ENCODE measurements at regions not wholly inside any gene's neighbourhood (a gene's known extent, or its start where the extent isn't known, plus 50 kb on each side); places are given as distances from the start of the nearest gene placed in this dataset.

DNA sequence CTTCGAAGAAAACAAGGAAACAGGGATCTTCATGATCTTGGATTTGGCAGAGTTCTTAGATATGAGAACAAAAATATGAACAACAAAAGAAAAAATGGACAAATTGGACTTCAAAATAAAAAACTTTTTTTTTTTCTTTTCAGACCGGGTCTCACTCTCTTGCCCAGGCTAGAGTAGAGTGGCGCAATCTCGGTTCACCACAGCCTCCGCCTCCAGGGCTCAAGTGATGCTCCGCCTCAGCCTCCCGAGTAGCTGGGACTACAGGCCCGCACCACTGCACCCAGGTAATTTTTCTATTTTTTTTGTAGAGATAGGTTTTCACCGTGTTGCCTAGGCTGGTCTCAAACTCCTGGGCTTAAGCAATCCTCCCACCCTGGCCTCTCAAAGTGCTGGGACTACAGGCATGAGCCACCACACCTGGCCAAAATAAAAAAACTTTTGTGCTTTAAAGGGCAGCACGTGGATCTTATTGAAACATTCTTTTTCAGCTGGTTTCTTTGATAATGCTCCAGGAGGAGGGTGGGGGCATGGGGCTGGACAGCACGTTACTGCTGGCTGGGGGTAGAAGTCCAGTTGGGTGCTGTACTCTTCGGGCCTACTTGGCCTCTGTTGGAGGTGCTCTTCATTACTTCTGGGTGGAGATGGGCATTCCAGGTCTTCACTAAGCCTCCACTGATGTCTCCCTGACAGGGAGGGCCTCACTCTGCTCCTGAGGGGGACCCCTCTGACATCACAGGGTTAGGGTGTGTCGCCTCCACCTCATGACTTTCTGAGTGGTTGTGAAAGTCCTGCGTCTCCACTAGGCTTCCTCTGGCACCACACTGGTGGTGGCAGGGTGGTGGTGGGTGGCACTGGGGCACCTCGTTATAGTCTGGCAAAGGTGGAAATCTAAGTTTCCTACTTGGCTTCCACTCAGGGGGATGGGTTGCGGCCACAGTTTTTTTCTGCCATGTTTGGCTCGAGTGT, 150.5 kb upstream of the XPO1 start:
- Histone ChIP-seq H3K27ac (ENCODE audit: low read depth, low read length) (no peak overlapping the region), H3K9ac (ENCODE audit: extremely low read depth, low read length, poor library complexity, severe bottlenecking) (no peak overlapping the region), H3K9me3 (ENCODE audit: control insufficient read depth, low read length) (no peaks in the 10 kb centered on the region), H3K27me3 (ENCODE audit: control insufficient read depth, insufficient read depth, low read length, poor library complexity, severe bottlenecking) (no peaks in the 10 kb centered on the region), H3K4me1 (ENCODE audit: control insufficient read depth, insufficient read depth, low read length) (no peaks in the 10 kb centered on the region), H3K4me3 (ENCODE audit: low read length) (no peak overlapping the region), H3K36me3 (ENCODE audit: control insufficient read depth, insufficient read depth, low read length) (no peaks in the 10 kb centered on the region)
- no peaks in the 10 kb centered on the region for H3K9me3 Mint-ChIP-seq
- H3K27ac Mint-ChIP-seq = no peak overlapping the region
- WGBS, 2 experiments (ENCODE audit: insufficient coverage in 1 of 2, insufficient read length in 1 of 2) = 89 to 94% methylated on average over 13 to 17 of the region's 17 CpGs
- TF ChIP-seq, protein P1, sequence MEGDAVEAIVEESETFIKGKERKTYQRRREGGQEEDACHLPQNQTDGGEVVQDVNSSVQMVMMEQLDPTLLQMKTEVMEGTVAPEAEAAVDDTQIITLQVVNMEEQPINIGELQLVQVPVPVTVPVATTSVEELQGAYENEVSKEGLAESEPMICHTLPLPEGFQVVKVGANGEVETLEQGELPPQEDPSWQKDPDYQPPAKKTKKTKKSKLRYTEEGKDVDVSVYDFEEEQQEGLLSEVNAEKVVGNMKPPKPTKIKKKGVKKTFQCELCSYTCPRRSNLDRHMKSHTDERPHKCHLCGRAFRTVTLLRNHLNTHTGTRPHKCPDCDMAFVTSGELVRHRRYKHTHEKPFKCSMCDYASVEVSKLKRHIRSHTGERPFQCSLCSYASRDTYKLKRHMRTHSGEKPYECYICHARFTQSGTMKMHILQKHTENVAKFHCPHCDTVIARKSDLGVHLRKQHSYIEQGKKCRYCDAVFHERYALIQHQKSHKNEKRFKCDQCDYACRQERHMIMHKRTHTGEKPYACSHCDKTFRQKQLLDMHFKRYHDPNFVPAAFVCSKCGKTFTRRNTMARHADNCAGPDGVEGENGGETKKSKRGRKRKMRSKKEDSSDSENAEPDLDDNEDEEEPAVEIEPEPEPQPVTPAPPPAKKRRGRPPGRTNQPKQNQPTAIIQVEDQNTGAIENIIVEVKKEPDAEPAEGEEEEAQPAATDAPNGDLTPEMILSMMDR (conservative IDR thresholded peaks at IDR 0.05) = no peak
- no peaks in the 10 kb centered on the region for H3K36me3 Mint-ChIP-seq (ENCODE audit: low read depth)
- H3K27me3 Mint-ChIP-seq (ENCODE audit: insufficient read depth) = peaks cover 1% of the 10 kb centered on the region
- no peaks in the 10 kb centered on the region for H3K4me1 Mint-ChIP-seq
- no peak for DNase-seq
- no peak overlapping the region for H3K4me3 Mint-ChIP-seq

DNA sequence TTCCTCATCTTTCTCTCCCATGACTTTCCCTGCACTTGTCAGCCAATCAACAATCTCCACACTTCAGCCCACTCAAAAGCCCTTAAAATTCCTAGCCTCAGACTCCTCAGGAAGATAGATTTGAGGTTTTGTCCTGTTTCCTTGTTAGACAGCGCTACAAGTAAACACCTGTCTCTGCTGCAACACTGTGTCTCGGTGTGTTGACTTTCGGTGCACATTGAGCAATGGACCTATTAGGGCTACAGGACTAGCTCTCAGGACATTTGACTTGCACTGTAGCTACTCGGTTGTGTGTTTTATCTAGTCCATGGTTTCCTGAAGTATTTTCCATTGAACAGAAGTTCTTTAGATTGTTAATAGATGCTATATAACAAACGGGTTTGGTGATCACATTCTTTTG, 140.9 kb upstream of the XPO1 start:
- no peak for DNase-seq
- no peak overlapping the region for H3K4me3 Mint-ChIP-seq
- Histone ChIP-seq H3K9ac (ENCODE audit: extremely low read depth, low read length, poor library complexity, severe bottlenecking) (no peak overlapping the region), H3K9me3 (ENCODE audit: control insufficient read depth, low read length) (peaks cover 19% of the 10 kb centered on the region), H3K27me3 (ENCODE audit: control insufficient read depth, insufficient read depth, low read length, poor library complexity, severe bottlenecking) (no peaks in the 10 kb centered on the region), H3K36me3 (ENCODE audit: control insufficient read depth, insufficient read depth, low read length) (no peaks in the 10 kb centered on the region), H3K4me1 (ENCODE audit: control insufficient read depth, insufficient read depth, low read length) (no peaks in the 10 kb centered on the region), H3K4me3 (ENCODE audit: low read length) (no peak overlapping the region), H3K27ac (ENCODE audit: low read depth, low read length) (no peak overlapping the region)
- no peak overlapping the region for H3K27ac Mint-ChIP-seq
- H3K36me3 Mint-ChIP-seq (ENCODE audit: low read depth) = peaks cover 8% of the 10 kb centered on the region
- H3K27me3 Mint-ChIP-seq (ENCODE audit: insufficient read depth) = peaks cover 2% of the 10 kb centered on the region
- H3K4me1 Mint-ChIP-seq = no peaks in the 10 kb centered on the region
- H3K9me3 Mint-ChIP-seq = peaks cover 45% of the 10 kb centered on the region
- TF ChIP-seq, protein P1 (conservative IDR thresholded peaks at IDR 0.05) = no peak
- 84 to 93% methylated on average over 5 of the region's 5 CpGs for whole genome bisulfite sequencing, 2 experiments (ENCODE audit: insufficient coverage in 1 of 2, insufficient read length in 1 of 2)

DNA sequence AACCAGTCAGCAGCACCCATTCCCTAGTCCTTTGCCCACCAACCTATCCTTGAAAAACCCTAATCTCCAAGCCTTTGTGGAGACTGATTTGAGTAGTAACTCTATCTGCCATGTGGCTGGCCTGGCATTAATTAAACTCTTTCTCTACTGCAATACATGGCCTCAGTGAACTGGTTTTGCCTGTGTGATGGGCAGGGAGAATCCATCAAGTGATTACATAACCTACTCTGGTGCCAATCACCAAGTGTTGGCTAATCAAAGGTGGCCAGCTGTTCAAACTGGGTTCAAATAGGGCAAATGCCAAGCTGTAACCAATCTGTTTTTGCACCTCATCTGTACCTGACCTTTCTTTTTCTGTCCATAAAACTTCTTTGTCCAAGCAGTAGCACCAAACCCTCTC, 139.8 kb upstream of the XPO1 start:
- TF ChIP-seq, protein P1 (conservative IDR thresholded peaks at IDR 0.05) = no peak

More for the DNA sequence above, 139.8 kb upstream of the XPO1 start:
- no peak overlapping the region for H3K9ac ChIP-seq (ENCODE audit: extremely low read depth, low read length, poor library complexity, severe bottlenecking)
- no peak overlapping the region for H3K4me3 Mint-ChIP-seq
- no peak overlapping the region for H3K27ac Mint-ChIP-seq
- H3K9me3 Mint-ChIP-seq = peaks cover 44% of the 10 kb centered on the region
- H3K4me3 ChIP-seq (ENCODE audit: low read length) = no peak overlapping the region
- no peak for DNase-seq
- no peaks in the 10 kb centered on the region for H3K27me3 ChIP-seq (ENCODE audit: control insufficient read depth, insufficient read depth, low read length, poor library complexity, severe bottlenecking)
- no peak overlapping the region for H3K27ac ChIP-seq (ENCODE audit: low read depth, low read length)
- peaks cover 23% of the 10 kb centered on the region for H3K9me3 ChIP-seq (ENCODE audit: control insufficient read depth, low read length)
- no peaks in the 10 kb centered on the region for H3K36me3 ChIP-seq (ENCODE audit: control insufficient read depth, insufficient read depth, low read length)
- H3K27me3 Mint-ChIP-seq (ENCODE audit: insufficient read depth) = no peaks in the 10 kb centered on the region
- H3K4me1 ChIP-seq (ENCODE audit: control insufficient read depth, insufficient read depth, low read length) = no peaks in the 10 kb centered on the region
- no peaks in the 10 kb centered on the region for H3K4me1 Mint-ChIP-seq
- peaks cover 9% of the 10 kb centered on the region for H3K36me3 Mint-ChIP-seq (ENCODE audit: low read depth)
